ENCODE measurements at regions not wholly inside any gene's neighbourhood (a gene's known extent, or its start where the extent isn't known, plus 50 kb on each side); places are given as distances from the start of the nearest gene placed in this dataset.

- TF ChIP-seq CTCF (IDR thresholded peaks at IDR 0.05), result no peak
- TF ChIP-seq POLR2A (IDR thresholded peaks at IDR 0.05), result no peak
Observed at GRCh38 chr13:42396901-42397655, 125.1 kb downstream of the AKAP11 start.
